HepG2 (cell line): ENCODE measurements at regions not wholly inside any gene's neighbourhood (a gene's known extent, or its start where the extent isn't known, plus 50 kb on each side); places are given as distances from the start of the nearest gene placed in this dataset.

Source experiments
- HMGA1 ChIP-seq: sonication (generic); formaldehyde crosslinking; conservative IDR thresholded peaks from 2 replicates; pipeline ENCODE4 v1.4.0; 2020; ENCODE audit warnings: missing genetic modification reagents
- MAZ ChIP-seq, 2 experiments: sonication (generic) in 1 of 2; formaldehyde crosslinking in 1 of 2; IDR thresholded peaks; 2 replicates each; pipeline versions ENCODE4 v1.5.0 to v1.6.1; 2012 to 2020; ENCODE audit warnings: low read depth in 2 of 2, mild to moderate bottlenecking in 2 of 2, borderline replicate concordance in 1 of 2, improper control_type of control experiment in 1 of 2, low read length in 1 of 2, missing genetic modification reagents in 1 of 2, moderate library complexity in 1 of 2
- ZNF407 ChIP-seq: sonication (generic); formaldehyde crosslinking; IDR thresholded peaks from one replicate; pipeline ENCODE4 v1.5.1; 2020; ENCODE audit warnings: mild to moderate bottlenecking, missing genetic modification reagents; ENCODE audit errors: not compliant biosample characterization

DNA sequence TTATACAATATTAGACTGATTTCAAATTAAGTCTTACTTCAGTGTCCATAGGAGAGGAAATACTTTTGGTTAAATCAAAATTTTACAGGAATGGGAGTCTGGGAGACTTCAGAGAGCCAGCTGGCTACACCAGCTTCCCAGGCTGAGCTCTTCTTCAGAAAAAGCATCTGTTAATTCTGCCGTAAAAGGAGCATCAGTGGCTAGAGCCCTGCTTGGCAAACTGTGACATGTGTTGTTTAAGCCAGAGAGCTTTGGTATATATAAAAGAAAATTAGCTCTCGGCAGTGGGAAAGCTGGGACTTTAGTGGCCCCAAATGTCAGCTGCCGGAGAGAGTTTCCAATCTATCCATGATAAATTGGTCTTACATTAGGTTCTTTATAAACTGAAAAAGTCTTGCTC, 378.8 kb upstream of the TUSC1 start (continued):
- TF ChIP-seq ZNF407 (CRISPR knock-in tag) (no peak), MAZ (IDR thresholded peaks at IDR 0.05; ENCODE audit: borderline replicate concordance, low read depth, low read length) (no peak), MAZ (CRISPR knock-in tag; IDR thresholded peaks at IDR 0.05; ENCODE audit: low read depth) (no peak), HMGA1 (no peak)
